Activated naive CD4-positive, alpha-beta T cell treated with anti-CD3 and anti-CD28 coated beads, Interleukin-2, amount 50 U/mL, for 72 hours (primary cell): ENCODE measurements at regions not wholly inside any gene's neighbourhood (a gene's known extent, or its start where the extent isn't known, plus 50 kb on each side); places are given as distances from the start of the nearest gene placed in this dataset.

Source experiments
- ATAC-seq, 2 donors: fragments of 150-1000 bp; cut with Tn5 transposase; 2 replicates each; pipeline ENCODE4 v1.10.0; 2021; ENCODE audit warnings: mild to moderate bottlenecking in 2 of 2, moderate library complexity in 2 of 2
- DNase-seq, 2 donors: peaks; one replicate each; pipeline ENCODE4 v3.0.0; 2021 to 2022; ENCODE audit warnings: low spot score in 2 of 2
- H3K27ac Mint-ChIP-seq, 2 donors: one replicate each; pipeline ENCODE4 v1.8.0; 2022; ENCODE audit warnings: mild to moderate bottlenecking in 2 of 2, mixed read lengths in 2 of 2
- H3K36me3 Mint-ChIP-seq, 2 donors: one replicate each; pipeline ENCODE4 v1.8.0; 2022; ENCODE audit warnings: mixed read lengths in 2 of 2
- H3K9me3 Mint-ChIP-seq, 2 donors: one replicate each; pipeline ENCODE4 v1.8.0; 2022; ENCODE audit warnings: mixed read lengths in 2 of 2

- ATAC-seq = no peak
- Mint-ChIP-seq H3K9me3 (peaks cover 5 to 20% of the 10 kb centered on the region in 2 donors), H3K36me3 (no peaks in the 10 kb centered on the region), H3K27ac (no peak overlapping the region)
- no peak for DNase-seq
Measured at GRCh38 chr18:75937306-75937705, 509.8 kb upstream of the SMIM21 start.

GRCh38 chr18:75936862-75937261, 509.4 kb upstream of the SMIM21 start:
- ATAC-seq = no peak
- Mint-ChIP-seq H3K36me3 (no peaks in the 10 kb centered on the region), H3K9me3 (peaks cover 2 to 19% of the 10 kb centered on the region in 2 donors), H3K27ac (no peak overlapping the region)
- no peak for DNase-seq

GRCh38 chr18:75931079-75931478, 503.6 kb upstream of the SMIM21 start:
- Mint-ChIP-seq H3K36me3 (no peaks in the 10 kb centered on the region), H3K27ac (no peak overlapping the region), H3K9me3 (peaks cover 0 to 7% of the 10 kb centered on the region in 2 donors)
- DNase-seq (no peak), ATAC-seq (no peak)

DNA sequence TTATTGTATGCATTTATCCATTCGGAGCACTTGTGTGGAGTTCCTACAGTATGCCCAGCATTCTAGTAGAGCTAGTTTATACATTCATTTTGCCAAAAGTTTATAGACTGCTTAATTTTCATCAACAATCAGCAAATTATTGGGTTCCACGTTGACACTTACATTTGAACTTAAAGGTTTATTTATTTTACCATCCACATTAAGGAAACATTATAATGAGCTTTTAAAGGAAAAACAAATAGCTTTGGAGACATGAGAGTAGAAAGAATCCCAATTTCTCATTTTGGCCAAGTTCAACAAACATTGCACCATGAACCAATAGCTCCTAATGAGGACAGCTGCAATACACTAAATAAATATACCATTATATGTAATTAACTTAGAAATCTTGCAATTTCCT, 501.2 kb upstream of the SMIM21 start:
- H3K27ac Mint-ChIP-seq = no peak overlapping the region
- H3K36me3 Mint-ChIP-seq = no peaks in the 10 kb centered on the region
- no peaks in the 10 kb centered on the region for H3K9me3 Mint-ChIP-seq
- ATAC-seq (no peak), DNase-seq (no peak)

GRCh38 chr18:75927791-75928190, 500.3 kb upstream of the SMIM21 start:
- ATAC-seq = no peak
- H3K36me3 Mint-ChIP-seq = no peaks in the 10 kb centered on the region
- H3K9me3 Mint-ChIP-seq = peaks cover 0 to under 1% of the 10 kb centered on the region in 2 donors
- DNase-seq = no peak
- H3K27ac Mint-ChIP-seq = no peak overlapping the region

DNA sequence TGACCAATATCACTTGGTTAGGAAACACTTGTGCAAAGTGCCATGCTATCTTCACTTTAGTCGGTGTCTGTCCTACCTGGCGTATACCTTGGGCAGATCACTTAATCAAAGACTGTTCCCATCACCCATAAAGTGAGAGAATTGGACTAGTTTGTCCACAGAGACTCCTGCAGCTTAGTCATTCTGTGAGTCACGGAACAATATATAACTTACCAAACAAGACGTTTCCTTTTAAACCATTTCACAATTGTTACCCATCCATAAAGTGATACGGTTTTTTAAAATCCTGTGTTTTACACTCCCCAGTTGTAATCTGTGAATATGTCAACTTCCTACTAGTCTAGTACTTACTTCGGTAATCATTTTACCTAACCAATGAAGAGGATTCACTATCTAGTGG, 499.3 kb upstream of the SMIM21 start:
- ATAC-seq (no peak), DNase-seq (no peak)
- peaks cover 0 to 5% of the 10 kb centered on the region in 2 donors for H3K9me3 Mint-ChIP-seq
- no peak overlapping the region for H3K27ac Mint-ChIP-seq
- H3K36me3 Mint-ChIP-seq = no peaks in the 10 kb centered on the region

GRCh38 chr18:75923169-75923568, 495.7 kb upstream of the SMIM21 start:
- Mint-ChIP-seq H3K27ac (no peak overlapping the region), H3K9me3 (peaks cover 0 to 5% of the 10 kb centered on the region in 2 donors), H3K36me3 (no peaks in the 10 kb centered on the region)
- DNase-seq (no peak), ATAC-seq (no peak)

DNA sequence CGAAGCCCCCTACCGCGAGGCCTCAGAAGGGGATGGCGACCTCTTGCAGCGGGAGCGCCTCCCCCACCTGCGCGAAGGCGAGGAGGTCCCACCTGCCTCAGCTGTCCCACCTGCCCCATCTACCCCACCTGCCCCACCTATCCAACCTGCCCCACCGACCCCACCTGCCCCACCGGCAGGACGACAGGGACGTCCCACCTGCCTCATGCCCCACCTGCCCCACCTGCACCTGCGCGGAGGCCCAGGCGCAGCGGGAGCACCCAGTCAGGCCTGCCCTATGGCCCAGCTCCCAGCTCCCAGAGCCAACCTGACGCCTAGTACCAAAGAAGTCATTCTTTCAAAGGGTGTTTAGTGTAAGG, 489.1 kb upstream of the SMIM21 start:
- ATAC-seq = no peak
- no peaks in the 10 kb centered on the region for H3K36me3 Mint-ChIP-seq

DNA sequence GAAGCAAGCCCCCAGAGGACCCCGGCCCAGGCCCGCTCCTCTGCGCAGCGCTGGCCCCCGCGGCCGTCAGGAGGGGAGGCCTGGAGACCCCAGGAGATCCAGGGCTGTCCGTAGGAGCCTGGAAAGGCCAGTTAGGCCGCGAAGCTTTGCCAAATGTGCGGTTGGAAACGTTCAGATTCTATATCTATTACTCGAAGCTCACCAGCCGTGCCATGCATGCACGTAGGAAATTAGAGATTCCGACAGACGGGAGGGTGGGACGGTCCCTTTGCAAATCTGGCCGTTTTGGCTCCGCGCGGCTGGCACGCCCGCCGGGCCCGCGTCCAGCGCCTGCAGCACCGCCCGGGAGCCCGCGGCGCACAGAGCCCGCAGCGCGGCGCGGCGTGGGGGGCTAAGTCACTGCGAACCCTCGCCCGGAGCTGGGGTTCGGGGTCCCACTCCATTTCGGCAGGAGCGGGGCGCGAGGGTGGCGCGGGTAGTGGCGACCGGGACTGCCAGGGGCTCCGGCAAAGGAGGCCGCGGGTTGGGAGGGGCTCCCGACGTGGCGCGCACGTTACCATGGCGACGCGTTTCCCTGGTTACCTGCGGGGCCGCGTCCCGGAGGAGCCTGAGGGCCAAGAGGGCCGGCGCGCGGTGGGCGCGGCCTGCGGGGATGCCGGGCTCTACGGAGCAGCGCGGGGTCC, 488.6 kb upstream of the SMIM21 start:
- H3K9me3 Mint-ChIP-seq = no peaks in the 10 kb centered on the region
- ATAC-seq = no peak

More for the DNA sequence above, 489.1 kb upstream of the SMIM21 start:
- no peak for DNase-seq
- no peaks in the 10 kb centered on the region for H3K9me3 Mint-ChIP-seq
- H3K27ac Mint-ChIP-seq = no peak overlapping the region

GRCh38 chr18:75912829-75913228, 485.3 kb upstream of the SMIM21 start:
- ATAC-seq (no peak), DNase-seq (no peak)
- H3K36me3 Mint-ChIP-seq = no peaks in the 10 kb centered on the region
- no peaks in the 10 kb centered on the region for H3K9me3 Mint-ChIP-seq
- no peak overlapping the region for H3K27ac Mint-ChIP-seq

More for the DNA sequence above, 488.6 kb upstream of the SMIM21 start:
- Mint-ChIP-seq H3K36me3 (no peaks in the 10 kb centered on the region), H3K27ac (no peak overlapping the region)
- DNase-seq = no peak

DNA sequence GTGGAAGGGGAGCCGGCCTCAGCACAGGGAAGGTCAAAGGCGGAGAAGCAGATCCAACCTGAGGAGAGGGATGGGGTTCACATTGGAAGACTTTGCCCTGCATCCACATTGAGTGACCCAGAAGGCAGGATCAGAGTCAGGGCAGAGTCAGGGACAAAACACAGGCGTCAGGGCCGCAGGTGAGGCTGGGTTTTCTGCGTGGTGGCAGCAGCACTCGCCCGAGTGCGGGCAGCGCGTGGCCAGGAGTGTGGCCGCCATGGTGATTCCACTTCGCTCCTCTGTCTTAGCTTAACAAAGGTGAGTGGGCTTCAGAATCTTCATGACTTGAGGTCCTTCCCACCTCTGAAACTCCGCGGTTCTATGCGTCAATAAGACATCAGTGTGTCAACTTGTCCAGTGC, 476.9 kb upstream of the SMIM21 start:
- Mint-ChIP-seq H3K27ac (no peak overlapping the region), H3K9me3 (no peaks in the 10 kb centered on the region), H3K36me3 (no peaks in the 10 kb centered on the region)
- DNase-seq = no peak
- no peak for ATAC-seq

DNA sequence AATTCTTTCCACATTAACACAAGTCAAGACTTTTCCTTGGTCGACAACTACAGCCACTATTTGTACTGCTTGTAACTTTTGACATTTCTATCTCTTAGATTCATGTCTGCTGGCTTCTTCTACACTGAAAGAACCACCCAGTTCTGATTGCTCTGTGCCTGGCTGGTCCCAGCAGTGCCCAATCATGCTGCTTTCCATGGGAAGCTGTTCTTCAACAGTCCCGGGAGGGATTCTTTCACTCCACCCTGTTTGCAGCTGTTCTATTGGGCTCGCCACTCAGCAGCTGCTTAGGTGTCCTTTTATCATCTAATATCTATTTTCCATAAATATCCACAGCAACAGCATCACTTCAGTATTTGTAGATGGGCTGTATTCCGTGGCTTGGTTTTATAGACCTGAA, 471.1 kb upstream of the SMIM21 start:
- no peak for ATAC-seq
- Mint-ChIP-seq H3K36me3 (no peaks in the 10 kb centered on the region), H3K27ac (no peak overlapping the region), H3K9me3 (no peaks in the 10 kb centered on the region)
- DNase-seq = no peak

DNA sequence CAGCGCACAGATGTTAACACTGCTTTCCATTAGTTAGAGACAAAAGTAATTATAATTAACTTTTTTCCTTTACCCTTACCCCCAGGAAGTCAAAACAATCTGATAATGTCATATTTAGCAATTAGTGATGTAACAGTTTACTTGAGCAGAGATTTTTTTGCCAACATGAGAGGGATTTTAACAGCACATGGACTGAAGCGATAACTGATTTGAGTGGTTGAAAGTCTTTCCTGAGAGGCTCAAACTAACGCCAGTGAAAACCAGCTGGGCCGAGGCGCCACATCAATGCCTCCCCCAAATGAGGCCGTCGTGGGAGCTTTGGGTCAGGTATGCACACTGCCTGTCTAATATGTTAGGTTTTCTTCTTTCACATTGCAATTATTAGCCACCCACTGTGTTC, 469.9 kb upstream of the SMIM21 start:
- Mint-ChIP-seq H3K27ac (no peak overlapping the region), H3K9me3 (no peaks in the 10 kb centered on the region), H3K36me3 (no peaks in the 10 kb centered on the region)
- ATAC-seq (no peak), DNase-seq (no peak)

- no peak for DNase-seq
- ATAC-seq = no peak
- no peaks in the 10 kb centered on the region for H3K36me3 Mint-ChIP-seq
- no peak overlapping the region for H3K27ac Mint-ChIP-seq
- H3K9me3 Mint-ChIP-seq = no peaks in the 10 kb centered on the region
Measured at GRCh38 chr18:75896865-75897264, 469.4 kb upstream of the SMIM21 start.

GRCh38 chr18:75895135-75895534, 467.6 kb upstream of the SMIM21 start:
- Mint-ChIP-seq H3K27ac (no peak overlapping the region), H3K9me3 (no peaks in the 10 kb centered on the region), H3K36me3 (no peaks in the 10 kb centered on the region)
- ATAC-seq (no peak), DNase-seq (no peak)

DNA sequence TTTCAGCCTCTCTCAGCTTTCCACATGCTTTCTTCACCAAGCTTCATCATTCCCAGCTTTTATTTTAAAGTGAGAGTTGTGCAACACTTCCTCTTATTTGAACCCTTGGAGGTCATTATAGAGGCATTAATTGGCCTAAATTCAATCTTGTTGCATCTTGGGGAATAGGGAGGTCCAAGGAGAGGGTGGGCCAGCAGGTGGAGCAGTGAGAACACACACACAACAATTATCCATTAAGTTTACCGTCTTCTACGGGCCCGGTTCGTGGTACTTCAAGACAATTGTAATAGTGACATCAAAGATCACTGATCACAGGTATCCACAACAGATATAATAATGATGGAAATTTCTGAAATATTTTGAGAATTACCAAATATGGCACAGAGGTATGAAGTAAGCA, 457.2 kb upstream of the SMIM21 start:
- Mint-ChIP-seq H3K9me3 (no peaks in the 10 kb centered on the region), H3K36me3 (no peaks in the 10 kb centered on the region), H3K27ac (no peak overlapping the region)
- DNase-seq (no peak), ATAC-seq (no peak)

- H3K36me3 Mint-ChIP-seq = no peaks in the 10 kb centered on the region
- DNase-seq = no peak
- ATAC-seq = no peak
Measured at GRCh38 chr18:75880925-75881504, 453.5 kb upstream of the SMIM21 start.

DNA sequence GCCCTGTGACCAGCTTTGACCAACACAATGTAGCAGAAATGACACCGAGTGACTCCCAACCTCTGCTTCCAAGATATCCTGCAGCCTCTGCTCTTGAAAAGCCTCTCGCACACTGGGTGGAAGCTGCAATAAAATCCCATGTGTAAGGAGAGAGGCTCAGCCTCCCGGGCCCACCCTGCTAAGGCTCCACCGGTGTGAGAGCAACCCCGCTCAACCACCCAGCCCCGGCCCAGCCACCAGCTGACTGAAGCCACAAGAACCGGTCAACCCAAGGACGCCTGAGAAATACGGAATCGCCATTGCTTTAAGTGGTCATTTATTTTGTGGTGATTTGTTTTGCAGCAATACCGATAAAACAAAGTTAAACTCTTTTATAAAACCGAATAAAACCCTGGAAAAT, 452.8 kb upstream of the SMIM21 start:
- no peak for ATAC-seq
- DNase-seq = no peak
- Mint-ChIP-seq H3K9me3 (peaks cover 7 to 9% of the 10 kb centered on the region in 2 donors), H3K27ac (no peak overlapping the region), H3K36me3 (no peaks in the 10 kb centered on the region)

More at GRCh38 chr18:75880925-75881504, 453.5 kb upstream of the SMIM21 start:
- Mint-ChIP-seq H3K9me3 (peaks cover 7 to 9% of the 10 kb centered on the region in 2 donors), H3K27ac (no peak overlapping the region)
